GM21367 (cell line): ENCODE measurements at regions not wholly inside any gene's neighbourhood (a gene's known extent, or its start where the extent isn't known, plus 50 kb on each side); places are given as distances from the start of the nearest gene placed in this dataset.

Source experiments
- ATAC-seq: cut with Tn5 transposase; IDR thresholded peaks from one replicate; pipeline ENCODE4 v1.9.1; 2021; ENCODE audit not compliant: unreplicated experiment

GRCh38 chr1:5575396-5575940 is 416.8 kb downstream of the NPHP4 start:
- no peak for ATAC-seq

- no peak for ATAC-seq
Observed at GRCh38 chr1:5574641-5575040, 417.6 kb downstream of the NPHP4 start.

DNA sequence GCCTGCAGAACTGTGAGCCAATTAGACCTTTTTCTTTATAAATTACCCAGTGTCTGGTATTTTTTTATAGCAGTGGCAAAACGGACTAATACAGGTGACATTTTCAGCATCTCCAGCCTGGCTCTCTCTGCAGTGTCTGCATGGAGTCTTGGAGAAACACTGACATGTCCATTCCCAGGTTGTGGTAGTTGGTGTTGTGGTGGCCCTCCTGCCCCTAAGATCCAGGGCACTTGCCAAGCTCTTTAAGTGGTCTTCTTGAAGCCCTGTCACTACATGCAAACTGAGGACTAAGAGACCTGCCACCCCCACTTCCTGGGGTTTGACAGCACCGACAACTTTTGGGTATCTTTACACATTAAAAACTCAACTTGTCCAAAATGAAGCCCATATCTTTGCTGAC is 419.4 kb downstream of the NPHP4 start:
- ATAC-seq, result no peak

- no peak for ATAC-seq
Observed at GRCh38 chr1:5571861-5572401, 420.3 kb downstream of the NPHP4 start.

GRCh38 chr1:5571438-5571837 is 420.8 kb downstream of the NPHP4 start:
- ATAC-seq, result no peak

- ATAC-seq, result no peak
Observed at GRCh38 chr1:5570931-5571330, 421.3 kb downstream of the NPHP4 start.

GRCh38 chr1:5568321-5568720 is 423.9 kb downstream of the NPHP4 start:
- ATAC-seq, result no peak

DNA sequence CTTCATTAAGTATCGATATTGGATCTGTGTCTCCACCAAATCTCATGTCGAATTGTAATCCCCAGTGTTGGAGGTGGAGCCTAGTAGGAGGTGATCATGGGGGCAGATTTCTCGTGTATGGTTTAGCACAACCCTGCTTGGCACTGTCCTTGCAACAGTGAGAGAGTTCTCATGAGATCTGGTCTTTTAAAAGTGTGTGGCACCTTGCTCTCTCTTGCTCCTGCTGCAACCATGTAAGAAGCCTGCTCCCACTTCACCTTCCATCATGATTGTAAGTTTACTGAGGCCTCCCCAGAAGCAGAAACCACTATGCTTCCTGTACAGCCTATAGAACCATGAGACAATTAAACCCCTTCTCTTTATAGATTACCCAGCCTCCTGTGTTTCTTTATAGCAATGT is 424.4 kb downstream of the NPHP4 start:
- ATAC-seq, result no peak

DNA sequence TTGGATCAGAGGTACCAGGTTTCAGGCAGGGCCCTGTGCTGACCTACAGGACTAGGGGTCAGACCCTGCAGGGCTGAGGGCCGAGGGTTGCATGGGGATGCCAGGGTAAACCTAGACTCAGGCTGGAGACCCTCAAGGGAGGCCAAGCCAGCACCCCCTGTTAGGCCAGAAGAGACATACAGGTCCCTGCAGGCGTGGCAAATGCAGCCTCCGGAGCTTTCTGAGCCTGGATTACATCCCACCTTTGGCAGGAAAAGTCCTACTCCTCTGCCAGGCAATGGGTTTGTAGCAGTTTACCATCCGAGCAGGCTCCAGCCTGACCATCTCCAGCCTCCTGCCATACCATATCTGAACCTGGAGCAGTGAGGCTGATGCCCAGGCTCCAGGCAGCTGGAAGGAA is 425.3 kb downstream of the NPHP4 start:
- ATAC-seq, result no peak

DNA sequence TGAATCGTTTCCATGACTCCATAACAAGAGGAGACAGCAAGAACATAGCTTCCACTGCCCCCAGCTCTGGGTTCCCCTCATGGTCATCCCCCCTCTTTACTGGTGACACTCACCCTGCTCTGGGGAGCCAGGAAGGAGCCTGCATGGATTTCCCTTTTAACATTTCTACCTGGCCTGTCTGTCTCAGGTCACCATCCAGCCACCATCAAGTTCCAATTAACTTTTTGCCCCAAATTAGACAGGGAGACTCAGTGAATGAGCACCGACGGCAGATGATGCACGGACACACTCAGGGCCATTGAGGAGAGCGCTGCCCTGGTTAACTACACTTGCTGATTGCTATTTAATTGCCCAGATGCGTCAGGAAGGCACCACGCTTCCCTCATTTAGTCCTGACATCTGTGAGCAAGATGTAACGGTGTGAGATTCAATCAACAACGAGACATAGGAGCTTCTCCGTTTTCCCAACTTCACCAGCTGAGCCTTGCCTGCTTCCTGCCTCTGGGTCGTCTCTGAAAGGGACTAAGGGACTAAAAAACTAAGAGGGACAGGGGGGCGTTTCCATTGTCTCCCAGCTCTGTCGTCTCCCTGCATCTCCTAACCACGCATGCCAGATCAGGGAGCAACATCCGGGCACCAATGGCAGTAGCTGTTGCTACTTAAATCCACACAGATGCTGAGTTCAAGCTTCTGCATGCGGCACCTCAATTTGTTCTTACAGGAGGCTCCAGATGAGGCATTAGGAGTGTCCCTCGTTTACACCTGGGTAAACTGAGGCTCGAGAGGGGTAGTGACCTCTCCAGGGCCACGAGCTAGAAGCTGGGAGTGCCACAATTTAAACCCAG is 426.7 kb downstream of the NPHP4 start:
- ATAC-seq, result no peak

- ATAC-seq, result no peak
Observed at GRCh38 chr1:5564578-5565257, 427.5 kb downstream of the NPHP4 start.

GRCh38 chr1:5563861-5564577 is 428.2 kb downstream of the NPHP4 start:
- ATAC-seq, result no peak

DNA sequence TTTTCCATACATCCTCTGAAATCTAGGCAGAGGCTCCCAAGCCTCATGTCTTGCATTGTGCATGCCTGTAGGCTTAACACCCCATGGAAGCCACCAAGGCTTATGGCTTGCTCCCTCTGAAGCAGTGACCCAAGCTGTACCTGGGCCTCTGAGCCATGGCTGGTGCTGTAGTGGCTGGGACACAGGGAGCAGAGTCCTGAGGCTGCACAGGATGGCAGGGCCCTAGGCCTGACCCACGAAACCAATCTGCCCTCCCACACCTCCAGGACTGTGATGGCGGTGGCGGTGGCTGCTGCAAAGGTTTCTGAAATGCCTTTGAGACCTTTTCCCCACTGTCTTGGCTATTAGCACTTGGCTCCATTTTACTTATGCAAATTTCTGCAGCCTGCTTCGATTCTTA is 429.5 kb downstream of the NPHP4 start:
- ATAC-seq, result no peak

GRCh38 chr1:5562331-5562730 is 429.9 kb downstream of the NPHP4 start:
- no peak for ATAC-seq

- no peak for ATAC-seq
Observed at GRCh38 chr1:5559078-5559477, 433.1 kb downstream of the NPHP4 start.

- no peak for ATAC-seq
Observed at GRCh38 chr1:5555853-5556252, 436.4 kb downstream of the NPHP4 start.

- no peak for ATAC-seq
Observed at GRCh38 chr1:5554784-5555183, 437.4 kb downstream of the NPHP4 start.

GRCh38 chr1:5554111-5554510 is 438.1 kb downstream of the NPHP4 start:
- no peak for ATAC-seq

DNA sequence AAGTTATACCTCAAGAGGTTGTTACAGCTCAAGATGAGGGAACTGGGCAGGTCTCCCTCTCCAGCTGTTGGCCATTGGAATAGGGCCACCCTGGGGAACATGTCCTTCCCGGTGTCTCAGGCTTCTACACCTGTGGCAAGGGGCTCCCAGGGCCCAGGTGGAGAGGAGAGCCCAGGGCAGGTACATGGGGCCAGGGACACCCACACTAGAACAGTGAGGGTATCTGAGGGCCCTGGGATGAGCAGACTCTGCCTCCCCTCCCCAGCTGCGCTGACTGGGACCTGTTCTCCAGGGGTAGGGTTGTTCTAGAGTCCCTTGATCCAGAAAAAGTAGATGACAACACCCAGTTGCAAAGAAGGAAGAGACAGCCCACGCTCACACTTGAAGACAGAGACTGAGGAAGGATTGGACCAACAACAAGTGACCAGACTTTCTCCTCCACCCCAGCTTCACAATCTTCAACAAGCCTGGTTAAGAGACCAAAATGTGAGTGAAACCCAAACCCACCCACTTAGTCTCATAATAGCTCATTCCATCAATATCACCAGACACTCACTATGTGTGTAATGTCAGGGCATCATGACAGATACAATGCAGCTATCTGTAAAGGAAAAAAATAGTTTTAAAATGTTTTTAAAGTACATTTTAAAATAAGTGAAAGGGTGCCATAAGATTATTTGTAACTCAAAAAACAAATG is 439.3 kb downstream of the NPHP4 start:
- ATAC-seq, result no peak

DNA sequence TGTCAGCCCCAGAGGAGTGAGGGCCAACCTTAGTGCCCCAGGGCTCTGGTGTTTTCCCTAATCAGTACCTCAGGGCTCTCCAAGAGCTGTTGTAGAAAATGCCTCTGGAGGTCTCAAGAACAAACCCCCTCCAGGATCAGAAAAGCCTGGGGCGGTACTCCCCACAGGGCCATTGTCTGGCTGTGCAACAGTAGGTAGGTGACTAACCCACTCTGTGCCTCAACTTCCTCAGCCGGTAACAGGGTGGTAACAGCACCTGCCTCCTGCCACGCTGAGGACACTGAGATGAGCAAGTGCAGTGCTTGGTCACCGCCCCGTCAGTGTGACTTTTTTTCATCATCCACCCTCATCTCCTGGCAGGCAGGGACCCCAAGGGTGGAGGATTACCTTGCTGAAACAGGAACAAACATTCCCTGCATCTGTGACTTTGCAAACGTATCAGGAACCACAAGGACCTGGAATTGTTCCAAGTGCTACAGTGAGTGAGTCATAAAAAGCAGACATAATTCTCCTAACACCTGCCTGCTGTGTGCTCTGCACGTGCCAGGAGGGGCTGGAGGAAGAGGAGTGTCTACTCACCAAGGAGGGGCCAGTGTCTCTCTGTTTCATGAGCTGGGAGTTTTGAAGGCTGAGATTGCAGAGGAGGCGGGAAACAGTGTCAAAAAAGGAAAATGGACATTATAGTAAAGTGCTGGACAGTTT is 440.8 kb downstream of the NPHP4 start:
- no peak for ATAC-seq
